Suprapubic skin (tissue), 4 donors: ENCODE measurements at regions not wholly inside any gene's neighbourhood (a gene's known extent, or its start where the extent isn't known, plus 50 kb on each side); places are given as distances from the start of the nearest gene placed in this dataset.

ENCODE experiments used
- CTCF ChIP-seq, 2 donors: fragments of 200-600 bp in 1 of 2; fragments of 450-650 bp in 1 of 2; sonication (generic) in 1 of 2; IDR thresholded peaks; one replicate each; pipeline ENCODE4 v1.5.1; 2016 to 2019; ENCODE audit warnings: antibody characterized with exemption in 2 of 2, mild to moderate bottlenecking in 1 of 2, moderate library complexity in 1 of 2
- EP300 ChIP-seq: sonication (generic); formaldehyde crosslinking; IDR thresholded peaks from one replicate; pipeline ENCODE4 v1.6.1; 2017; ENCODE audit warnings: antibody characterized with exemption
- POLR2A ChIP-seq, 2 donors: fragments of 450-650 bp; IDR thresholded peaks; one replicate each; pipeline ENCODE4 v1.6.1; 2017; ENCODE audit warnings: antibody characterized with exemption in 2 of 2, mild to moderate bottlenecking in 2 of 2, moderate library complexity in 2 of 2
- POLR2AphosphoS5 ChIP-seq, 3 donors: sonication (generic); formaldehyde crosslinking; IDR thresholded peaks; one replicate each; pipeline ENCODE4 v1.6.1; 2017; ENCODE audit warnings: antibody characterized with exemption in 3 of 3

DNA sequence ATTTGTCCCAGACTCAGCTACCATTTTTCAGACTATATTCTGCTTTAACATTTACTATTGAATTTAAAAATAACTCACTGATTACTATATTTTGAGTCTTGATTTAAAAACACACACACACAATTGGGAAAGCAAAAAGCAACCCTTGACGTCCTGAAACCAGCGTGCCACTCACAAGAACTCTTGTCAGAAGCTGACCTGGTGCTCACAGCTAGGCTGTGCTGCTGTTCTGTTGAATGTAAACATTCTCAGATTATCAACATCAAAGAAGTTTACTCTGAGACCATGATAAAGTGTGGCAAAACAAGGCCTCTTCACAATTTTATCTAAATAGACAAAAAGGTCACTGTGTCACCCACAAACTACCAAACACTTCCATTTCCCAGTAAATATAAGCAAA lies 62.6 kb upstream of the CACNA2D1 start:
- TF ChIP-seq CTCF (IDR thresholded peaks at IDR 0.05) (no peak), EP300 (no peak), POLR2AphosphoS5 (IDR thresholded peaks at IDR 0.05) (no peak), POLR2A (IDR thresholded peaks at IDR 0.05) (no peak)
